ENCODE measurements at regions not wholly inside any gene's neighbourhood (a gene's known extent, or its start where the extent isn't known, plus 50 kb on each side); places are given as distances from the start of the nearest gene placed in this dataset.

GRCh38 chr3:116802651-116803050 is 93.1 kb downstream of the TUSC7 start (continued):
- TF ChIP-seq SP2 (IDR thresholded peaks at IDR 0.05; ENCODE audit: extremely low read depth, low read depth, low read length, poor library complexity, severe bottlenecking) (no peak), HLTF (IDR thresholded peaks at IDR 0.05) (no peak)
- TF ChIP-seq, protein P1, sequence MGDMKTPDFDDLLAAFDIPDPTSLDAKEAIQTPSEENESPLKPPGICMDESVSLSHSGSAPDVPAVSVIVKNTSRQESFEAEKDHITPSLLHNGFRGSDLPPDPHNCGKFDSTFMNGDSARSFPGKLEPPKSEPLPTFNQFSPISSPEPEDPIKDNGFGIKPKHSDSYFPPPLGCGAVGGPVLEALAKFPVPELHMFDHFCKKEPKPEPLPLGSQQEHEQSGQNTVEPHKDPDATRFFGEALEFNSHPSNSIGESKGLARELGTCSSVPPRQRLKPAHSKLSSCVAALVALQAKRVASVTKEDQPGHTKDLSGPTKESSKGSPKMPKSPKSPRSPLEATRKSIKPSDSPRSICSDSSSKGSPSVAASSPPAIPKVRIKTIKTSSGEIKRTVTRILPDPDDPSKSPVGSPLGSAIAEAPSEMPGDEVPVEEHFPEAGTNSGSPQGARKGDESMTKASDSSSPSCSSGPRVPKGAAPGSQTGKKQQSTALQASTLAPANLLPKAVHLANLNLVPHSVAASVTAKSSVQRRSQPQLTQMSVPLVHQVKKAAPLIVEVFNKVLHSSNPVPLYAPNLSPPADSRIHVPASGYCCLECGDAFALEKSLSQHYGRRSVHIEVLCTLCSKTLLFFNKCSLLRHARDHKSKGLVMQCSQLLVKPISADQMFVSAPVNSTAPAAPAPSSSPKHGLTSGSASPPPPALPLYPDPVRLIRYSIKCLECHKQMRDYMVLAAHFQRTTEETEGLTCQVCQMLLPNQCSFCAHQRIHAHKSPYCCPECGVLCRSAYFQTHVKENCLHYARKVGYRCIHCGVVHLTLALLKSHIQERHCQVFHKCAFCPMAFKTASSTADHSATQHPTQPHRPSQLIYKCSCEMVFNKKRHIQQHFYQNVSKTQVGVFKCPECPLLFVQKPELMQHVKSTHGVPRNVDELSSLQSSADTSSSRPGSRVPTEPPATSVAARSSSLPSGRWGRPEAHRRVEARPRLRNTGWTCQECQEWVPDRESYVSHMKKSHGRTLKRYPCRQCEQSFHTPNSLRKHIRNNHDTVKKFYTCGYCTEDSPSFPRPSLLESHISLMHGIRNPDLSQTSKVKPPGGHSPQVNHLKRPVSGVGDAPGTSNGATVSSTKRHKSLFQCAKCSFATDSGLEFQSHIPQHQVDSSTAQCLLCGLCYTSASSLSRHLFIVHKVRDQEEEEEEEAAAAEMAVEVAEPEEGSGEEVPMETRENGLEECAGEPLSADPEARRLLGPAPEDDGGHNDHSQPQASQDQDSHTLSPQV (IDR thresholded peaks at IDR 0.05): no peak

DNA sequence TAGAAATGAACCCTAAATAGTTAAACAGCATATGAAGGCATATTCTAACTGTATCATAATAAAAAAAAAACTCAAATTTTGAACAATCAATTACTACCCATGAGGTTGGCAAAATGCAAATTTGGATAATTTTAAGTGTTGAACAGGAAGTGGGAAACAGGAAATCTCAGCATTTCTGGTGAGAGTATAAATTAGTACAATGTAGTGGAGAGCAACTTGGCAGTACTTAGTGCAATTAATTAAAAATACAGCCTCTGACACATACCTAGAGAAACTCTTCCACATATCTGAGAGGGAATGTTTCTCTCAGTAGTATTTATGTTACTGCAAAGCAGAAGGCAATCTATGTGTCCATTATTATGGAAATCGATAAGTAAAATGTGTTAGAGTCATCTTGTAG is 96.8 kb downstream of the TUSC7 start:
- Histone ChIP-seq H3K9ac (ENCODE audit: insufficient read depth in 1 of 2, low read depth in 2 of 2, low read length in 2 of 2) (no peak overlapping the region), H3K9me1 (ENCODE audit: control insufficient read depth, insufficient read depth, low read length) (no peaks in the 10 kb centered on the region), H3K27ac (ENCODE audit: extremely low read depth, low read depth, low read length) (no peak overlapping the region), H3K27me3 (ENCODE audit: control insufficient read depth in 2 of 2, insufficient read depth in 2 of 2, low read length in 2 of 2) (no peaks in the 10 kb centered on the region), H3K36me3 (ENCODE audit: control insufficient read depth, insufficient read depth, low read length) (no peaks in the 10 kb centered on the region), H2AFZ (ENCODE audit: low read depth, low read length) (no peak overlapping the region), H3K9me3 (replicated peaks; ENCODE audit: control insufficient read depth, insufficient read depth, low read depth, low read length) (no peaks in the 10 kb centered on the region), H3K79me2 (ENCODE audit: control insufficient read depth, insufficient read depth, low read length) (no peaks in the 10 kb centered on the region), H3K4me3 (no peak overlapping the region), H3K4me2 (ENCODE audit: insufficient read depth, low read length) (no peak overlapping the region), H3K4me1 (replicated peaks in 1 of 2; ENCODE audit: control insufficient read depth in 2 of 2, insufficient read depth in 2 of 2, low read length in 2 of 2) (no peaks in the 10 kb centered on the region), H4K20me1 (replicated peaks; ENCODE audit: control insufficient read depth, insufficient read depth, low read length) (no peaks in the 10 kb centered on the region)
- ChIA-PET CTCF (ENCODE audit: low intra/inter-chr PET ratio) (no interaction called here), POLR2A (no interaction called here)
- ATAC-seq: no peak
- intact Hi-C loops (cut with micrococcal nuclease): no loop called here
- in situ Hi-C loops (cut with MboI): no loop called here
- DNase-seq (ENCODE audit: extremely low read depth in 1 of 4, low spot score in 3 of 4): no peak
- WGBS (ENCODE audit: insufficient coverage, low coverage, missing lambda C conversion rate): 0% methylated on average over 1 of the region's 1 CpG
- BruUV-seq (replicated peaks): no TSS peak
- no peak for FAIRE-seq
- TF ChIP-seq HMG20B (CRISPR knock-in tag; IDR thresholded peaks at IDR 0.05) (no peak), ZNF780A (CRISPR knock-in tag; IDR thresholded peaks at IDR 0.05) (no peak), NR2C1 (IDR thresholded peaks at IDR 0.05) (no peak), NR2C1 (tag; IDR thresholded peaks at IDR 0.05) (no peak), DPF2 (IDR thresholded peaks at IDR 0.05) (no peak), TCFL5 (CRISPR knock-in tag; conservative IDR thresholded peaks at IDR 0.05) (no peak), ARID4B (CRISPR knock-in tag; IDR thresholded peaks at IDR 0.05) (no peak), ARID2 (IDR thresholded peaks at IDR 0.05) (no peak), ZNF764 (CRISPR knock-in tag; IDR thresholded peaks at IDR 0.05; ENCODE audit: low read depth) (no peak), CBX5 (IDR thresholded peaks at IDR 0.05; ENCODE audit: borderline replicate concordance, low read depth) (no peak), ZNF785 (CRISPR knock-in tag; IDR thresholded peaks at IDR 0.05) (no peak), CREB1 (IDR thresholded peaks at IDR 0.05) (no peak), CREB1 (CRISPR knock-in tag; IDR thresholded peaks at IDR 0.05) (no peak), FOS (IDR thresholded peaks at IDR 0.05; ENCODE audit: extremely low read depth, insufficient read length) (no peak), KAT8 (IDR thresholded peaks at IDR 0.05; ENCODE audit: low read depth) (no peak)

Measured in K562 (cell line).